HCT116 (cell line): ENCODE measurements at regions not wholly inside any gene's neighbourhood (a gene's known extent, or its start where the extent isn't known, plus 50 kb on each side); places are given as distances from the start of the nearest gene placed in this dataset.

Experiments used
- ATAC-seq: fragments of 200-7000 bp; cut with Tn5 transposase; 2 replicates; pipeline ENCODE4 v1.9.1; 2020; ENCODE audit warnings: mild to moderate bottlenecking, moderate library complexity
- BruUV-seq: library from RNA; stranded (reverse); fragments of 400-500 nt; replicated peaks from 2 replicates; lab custom pipeline; 2021; lab: Mats Ljungman, UMichigan
- CTCF ChIA-PET: fragments of 300-600 bp; sonication (Branson Sonifier 250); formaldehyde crosslinking; loops from one replicate; lab custom pipeline; 2021; ENCODE audit warnings: antibody characterized with exemption; lab: Charles Lee
- POLR2A ChIA-PET: fragments of 300-600, 350-600 bp; sonication (Branson Sonifier 250); formaldehyde crosslinking; loops from one replicate; lab custom pipeline; 2021; ENCODE audit warnings: antibody characterized with exemption; lab: Charles Lee
- RAD21 ChIA-PET, 2 experiments: fragments of 300-600 bp; sonication (Branson Sonifier 250); formaldehyde crosslinking; loops; one replicate each; lab custom pipeline; 2023; ENCODE audit warnings: low total read pairs in 2 of 2; ENCODE audit not compliant: uncharacterized antibody in 2 of 2, unreplicated experiment in 2 of 2, low non-redundant PET in 1 of 2; lab: Charles Lee
- DNase-seq: peaks from one replicate; pipeline ENCODE4 v3.0.0-alpha.2; 2010; ENCODE audit warnings: low read depth, low spot score
- H2AFZ ChIP-seq: fragments of 200-600 bp; shearing (Covaris generic), sonication (generic); 2 replicates; pipeline ENCODE4 v1.6.1; 2017; ENCODE audit warnings: low read depth, mixed run types, mixed read lengths, antibody characterized with exemption, low read length; ENCODE audit not compliant: poor library complexity, severe bottlenecking
- H3K27ac ChIP-seq: 2 replicates; pipeline ENCODE4 v1.5.1; 2012; ENCODE audit warnings: low read depth, low read length
- H3K27me3 ChIP-seq: fragments of 200-600 bp; sonication (generic); 2 replicates; pipeline ENCODE4 v1.6.1; 2016; ENCODE audit warnings: mixed run types, low read length, mixed read lengths; ENCODE audit not compliant: insufficient read depth
- H3K36me3 ChIP-seq, 2 experiments: fragments of 200-500 bp in 1 of 2; fragments of 200-600 bp in 1 of 2; sonication (Bioruptor generic) in 1 of 2; sonication (generic) in 1 of 2; 2 replicates each; pipeline versions ENCODE4 v1.5.1 to v1.6.1; 2014 to 2016; ENCODE audit warnings: low read length in 2 of 2, inconsistent platforms in 1 of 2, mixed read lengths in 1 of 2, mixed run types in 1 of 2; ENCODE audit not compliant: insufficient read depth in 2 of 2, control insufficient read depth in 1 of 2
- H3K4me1 ChIP-seq, 2 experiments: fragments of 200-600 bp in 1 of 2; sonication (generic) in 1 of 2; 2 replicates each; pipeline versions ENCODE4 v1.5.1 to v1.6.1; 2012 to 2017; ENCODE audit warnings: low read length in 2 of 2, inconsistent platforms in 1 of 2, mild to moderate bottlenecking in 1 of 2, mixed read lengths in 1 of 2, mixed run types in 1 of 2, moderate library complexity in 1 of 2; ENCODE audit not compliant: insufficient read depth in 2 of 2, control insufficient read depth in 1 of 2
- H3K4me2 ChIP-seq: fragments of 200-600 bp; sonication (generic); 2 replicates; pipeline ENCODE4 v1.6.1; 2017; ENCODE audit warnings: mixed run types, low read length, mixed read lengths
- H3K4me3 ChIP-seq, 2 experiments: fragments of 200-600 bp in 1 of 2; sonication (generic) in 1 of 2; replicated peaks in 1 of 2; 2 replicates each; pipeline ENCODE4 v1.5.1; 2011 to 2016; ENCODE audit warnings: low read length in 2 of 2, control low read depth in 1 of 2, low read depth in 1 of 2, mild to moderate bottlenecking in 1 of 2, mixed read lengths in 1 of 2, mixed run types in 1 of 2
- H3K79me2 ChIP-seq: fragments of 200-600 bp; sonication (generic); 2 replicates; pipeline ENCODE4 v1.6.1; 2017; ENCODE audit warnings: mild to moderate bottlenecking, mixed run types, low read length, moderate library complexity, mixed read lengths; ENCODE audit not compliant: insufficient read depth
- H3K9ac ChIP-seq: fragments of 200-600 bp; sonication (generic); 2 replicates; pipeline ENCODE4 v1.6.1; 2016; ENCODE audit warnings: low read length, mixed read lengths
- H3K9me2 ChIP-seq: fragments of 200-600 bp; sonication (generic), shearing (Covaris generic); 2 replicates; pipeline ENCODE4 v1.6.1; 2017; ENCODE audit warnings: mixed run types, mild to moderate bottlenecking, moderate library complexity; ENCODE audit not compliant: insufficient read depth
- H3K9me3 ChIP-seq, 2 experiments: fragments of 200-500 bp in 1 of 2; fragments of 200-600 bp in 1 of 2; sonication (Bioruptor generic) in 1 of 2; sonication (generic) in 1 of 2; 2 replicates each; pipeline ENCODE4 v1.6.1; 2014 to 2017; ENCODE audit warnings: low read length in 2 of 2, mixed read lengths in 2 of 2, inconsistent platforms in 1 of 2, low read depth in 1 of 2, mild to moderate bottlenecking in 1 of 2, mixed run types in 1 of 2, moderate library complexity in 1 of 2; ENCODE audit not compliant: control insufficient read depth in 1 of 2, insufficient read depth in 1 of 2
- H4K20me1 ChIP-seq: fragments of 200-600 bp; sonication (generic), shearing (Covaris generic); 2 replicates; pipeline ENCODE4 v1.6.1; 2017; ENCODE audit warnings: mixed run types, mild to moderate bottlenecking, moderate library complexity; ENCODE audit not compliant: insufficient read depth
- CBX3 ChIP-seq: IDR thresholded peaks from 2 replicates; pipeline ENCODE4 v1.6.1; 2012; ENCODE audit warnings: low read depth
- CEBPB ChIP-seq: IDR thresholded peaks from 2 replicates; pipeline ENCODE4 v1.6.1; 2012; ENCODE audit warnings: low read depth
- EGR1 ChIP-seq: IDR thresholded peaks from 2 replicates; pipeline ENCODE4 v1.6.1; 2012; ENCODE audit warnings: low read depth
- ELF1 ChIP-seq: IDR thresholded peaks from 2 replicates; pipeline ENCODE4 v1.6.1; 2012; ENCODE audit warnings: low read depth, borderline replicate concordance
- EZH2phosphoT487 ChIP-seq: fragments of 200-600 bp; IDR thresholded peaks from 2 replicates; pipeline ENCODE4 v1.6.1; 2018; ENCODE audit warnings: antibody characterized with exemption, borderline replicate concordance
- JUND ChIP-seq: IDR thresholded peaks from 2 replicates; pipeline ENCODE4 v1.6.1; 2012
- POLR2A ChIP-seq: IDR thresholded peaks from 2 replicates; pipeline ENCODE4 v1.7.0; 2011; ENCODE audit warnings: borderline replicate concordance; ENCODE audit not compliant: insufficient read depth, insufficient read length; ENCODE audit errors: extremely low read depth
- POLR2AphosphoS5 ChIP-seq: IDR thresholded peaks from 2 replicates; pipeline ENCODE4 v1.6.1; 2011; ENCODE audit warnings: mild to moderate bottlenecking, low read depth, low read length, moderate library complexity
- SIN3A ChIP-seq: IDR thresholded peaks from 2 replicates; pipeline ENCODE4 v1.6.1; 2012; ENCODE audit warnings: low read depth
- SP1 ChIP-seq: IDR thresholded peaks from 2 replicates; pipeline ENCODE4 v1.6.1; 2012; ENCODE audit warnings: low read depth
- TCF7L2 ChIP-seq: IDR thresholded peaks from 2 replicates; pipeline ENCODE4 v1.7.0; 2011; ENCODE audit warnings: borderline replicate concordance, inconsistent platforms; ENCODE audit not compliant: insufficient read depth, insufficient read length; ENCODE audit errors: extremely low read depth
- intact Hi-C: fragments of 100-400 bp; cut with micrococcal nuclease; formaldehyde crosslinking; loops from 2 replicates; pipeline ENCODE4 v1.10.0; 2022
- TF ChIP-seq, protein P1 (sequence below): IDR thresholded peaks from 2 replicates; pipeline ENCODE4 v1.6.1; 2012
- TF ChIP-seq, protein P2 (sequence below): IDR thresholded peaks from 2 replicates; pipeline ENCODE4 v1.6.1; 2012

GRCh38 chr9:115680231-115680630 is 473.4 kb upstream of the PAPPA start:
- no peaks in the 10 kb centered on the region for H3K4me1 ChIP-seq
- no peak for TF ChIP-seq EGR1
- CTCF ChIA-PET, result no interaction called here
- H3K4me2 ChIP-seq, result no peak overlapping the region
- no peak overlapping the region for H3K4me3 ChIP-seq
- no TSS peak for BruUV-seq
- DNase-seq, result no peak
- H3K27me3 ChIP-seq, result 0 out of 2 replicates have a peak, but pooled peaks cover 5% of the 10 kb centered on the region
- H3K27ac ChIP-seq, result no peak overlapping the region
- intact Hi-C loops, result no loop called here
- no peak overlapping the region for H2AFZ ChIP-seq
- no peaks in the 10 kb centered on the region for H3K9me3 ChIP-seq
- H3K9me2 ChIP-seq, result no peaks in the 10 kb centered on the region
- RAD21 ChIA-PET, result no interaction called here
- no peak for ATAC-seq
- H3K36me3 ChIP-seq, result no peaks in the 10 kb centered on the region; a peak in 1 of 4 replicates
- POLR2A ChIA-PET, result no interaction called here
- H3K79me2 ChIP-seq, result no peaks in the 10 kb centered on the region
- H3K9ac ChIP-seq, result no peak overlapping the region
- H4K20me1 ChIP-seq, result no peaks in the 10 kb centered on the region

DNA sequence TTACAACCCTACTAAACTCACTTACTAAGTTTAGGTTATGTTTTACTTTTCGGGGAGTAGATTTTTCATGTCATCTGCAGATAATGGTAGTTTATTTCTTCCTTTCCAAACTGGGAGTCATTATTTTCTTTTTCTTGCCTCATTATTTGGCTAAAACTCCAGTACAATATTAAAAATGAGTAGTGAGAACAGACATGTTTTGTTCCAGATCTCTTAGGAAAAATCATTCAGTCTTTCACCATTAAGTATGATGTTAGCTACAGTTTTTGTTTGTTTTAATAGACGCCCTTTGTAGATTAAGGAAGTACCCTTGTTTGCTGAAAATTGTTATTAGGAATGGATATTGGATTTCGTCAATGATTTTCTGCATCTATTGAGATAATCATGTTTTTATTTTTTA is 472.0 kb upstream of the PAPPA start:
- BruUV-seq, result no TSS peak

More for the DNA sequence above, 472.0 kb upstream of the PAPPA start:
- H3K4me2 ChIP-seq, result no peak overlapping the region
- intact Hi-C loops, result no loop called here
- H3K9me2 ChIP-seq, result no peaks in the 10 kb centered on the region
- 0 out of 2 replicates have a peak, but pooled peaks cover 5% of the 10 kb centered on the region for H3K27me3 ChIP-seq
- ChIA-PET CTCF (no interaction called here), RAD21 (no interaction called here), POLR2A (no interaction called here)
- H3K36me3 ChIP-seq, result no peaks in the 10 kb centered on the region; a peak in 1 of 4 replicates
- no peak overlapping the region for H3K27ac ChIP-seq
- no peak overlapping the region for H3K4me3 ChIP-seq
- H3K79me2 ChIP-seq, result no peaks in the 10 kb centered on the region
- no peak overlapping the region for H3K9ac ChIP-seq
- ATAC-seq, result no peak
- no peaks in the 10 kb centered on the region for H3K9me3 ChIP-seq
- H2AFZ ChIP-seq, result no peak overlapping the region
- no peak for DNase-seq
- no peaks in the 10 kb centered on the region for H3K4me1 ChIP-seq
- TF ChIP-seq SIN3A (no peak), ELF1 (no peak), TCF7L2 (no peak), POLR2A (no peak), POLR2AphosphoS5 (no peak), EGR1 (no peak), SP1 (no peak), CEBPB (no peak), EZH2phosphoT487 (no peak), CBX3 (no peak), JUND (no peak)
- TF ChIP-seq, protein P1, sequence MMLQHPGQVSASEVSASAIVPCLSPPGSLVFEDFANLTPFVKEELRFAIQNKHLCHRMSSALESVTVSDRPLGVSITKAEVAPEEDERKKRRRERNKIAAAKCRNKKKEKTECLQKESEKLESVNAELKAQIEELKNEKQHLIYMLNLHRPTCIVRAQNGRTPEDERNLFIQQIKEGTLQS, result no peak
- TF ChIP-seq, protein P2, sequence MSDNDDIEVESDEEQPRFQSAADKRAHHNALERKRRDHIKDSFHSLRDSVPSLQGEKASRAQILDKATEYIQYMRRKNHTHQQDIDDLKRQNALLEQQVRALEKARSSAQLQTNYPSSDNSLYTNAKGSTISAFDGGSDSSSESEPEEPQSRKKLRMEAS, result no peak
- TF ChIP-seq, all 23 proteins: peak for 0
- H4K20me1 ChIP-seq, result no peaks in the 10 kb centered on the region
